CD4-positive, alpha-beta T cell treated with Interleukin-12 subunit alpha and Interleukin-12 subunit beta, for 1 hour (primary cell): ENCODE measurements at regions not wholly inside any gene's neighbourhood (a gene's known extent, or its start where the extent isn't known, plus 50 kb on each side); places are given as distances from the start of the nearest gene placed in this dataset.
A peak's percentile ranks its signal among the peaks of the same experiment; 100 is the strongest.

Experiments
- DNase-seq: peaks from one replicate; pipeline ENCODE4 v3.0.0-alpha.2; 2020

DNA sequence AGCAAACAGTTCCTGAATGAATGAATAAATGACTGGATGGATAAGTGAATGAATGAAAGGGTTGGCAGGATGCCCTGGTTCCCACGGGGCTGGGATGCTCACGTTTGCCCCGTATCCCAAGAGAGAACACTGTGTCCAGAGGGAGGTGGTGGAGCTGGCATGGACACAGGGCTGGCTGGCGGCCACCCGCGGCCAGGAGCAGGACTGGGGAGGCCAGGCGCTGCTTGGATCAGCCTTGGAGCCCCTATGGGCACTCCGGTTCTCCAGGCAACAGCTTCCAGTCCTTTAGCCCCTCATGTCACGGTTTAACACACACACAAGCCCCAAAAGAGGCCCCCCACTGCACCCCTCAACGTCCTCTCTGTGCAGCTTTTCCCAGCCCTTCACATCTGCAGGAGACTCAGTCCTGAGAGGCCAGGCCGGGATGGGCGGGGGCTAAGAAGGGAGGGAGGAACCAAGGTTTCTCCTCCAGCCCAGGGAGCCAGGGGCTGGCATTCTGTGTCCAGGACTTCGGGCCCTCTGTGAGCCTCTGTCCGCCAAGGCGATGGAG lies 86.0 kb upstream of the ALDH1L1 start:
- no peak for DNase-seq

DNA sequence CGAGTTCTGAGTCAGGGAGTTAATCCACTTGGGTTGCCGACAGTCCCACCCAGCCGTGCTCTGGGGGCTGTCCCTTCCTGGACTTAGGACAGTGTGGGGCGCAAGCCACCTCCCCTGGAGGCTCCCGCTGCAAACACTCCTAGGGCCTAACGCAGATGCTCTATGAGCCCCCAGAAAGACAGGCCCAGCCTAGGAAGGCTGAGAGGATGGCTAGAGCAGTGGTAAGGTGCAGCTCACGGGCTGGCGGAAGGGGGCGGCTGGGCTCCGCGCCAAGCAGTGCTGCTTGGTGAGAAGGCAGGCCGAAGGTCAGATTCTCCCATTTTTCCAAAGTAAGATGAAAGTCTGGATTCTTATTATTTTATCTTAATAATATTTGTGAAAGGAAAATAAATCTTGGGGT lies 84.6 kb upstream of the ALDH1L1 start:
- DNase-seq: no peak

GRCh38 chr3:126264381-126264780 lies 84.0 kb upstream of the ALDH1L1 start:
- no peak for DNase-seq

- no peak for DNase-seq
These were observed 83.6 kb upstream of the ALDH1L1 start for GRCh38 chr3:126263971-126264370.

DNA sequence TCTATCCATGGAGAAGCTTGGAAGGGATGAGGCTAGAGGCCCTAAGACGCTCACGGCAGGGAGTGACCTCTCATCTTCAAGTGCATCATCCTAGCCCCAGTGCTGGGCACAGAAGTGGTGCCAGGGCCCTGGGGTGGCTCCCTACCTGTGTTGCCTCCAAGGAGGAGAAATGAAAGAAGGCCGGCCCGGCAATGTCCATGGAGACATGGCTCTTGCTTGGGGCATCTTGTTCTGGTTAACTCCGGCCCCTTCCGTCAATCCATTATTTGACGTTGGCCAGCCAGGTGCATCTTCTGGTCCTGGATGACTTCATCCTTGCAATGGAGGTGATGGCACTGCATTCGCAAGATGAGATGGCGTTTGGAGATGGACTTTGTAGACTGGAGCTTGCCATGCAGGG lies 83.2 kb upstream of the ALDH1L1 start:
- DNase-seq: no peak

DNA sequence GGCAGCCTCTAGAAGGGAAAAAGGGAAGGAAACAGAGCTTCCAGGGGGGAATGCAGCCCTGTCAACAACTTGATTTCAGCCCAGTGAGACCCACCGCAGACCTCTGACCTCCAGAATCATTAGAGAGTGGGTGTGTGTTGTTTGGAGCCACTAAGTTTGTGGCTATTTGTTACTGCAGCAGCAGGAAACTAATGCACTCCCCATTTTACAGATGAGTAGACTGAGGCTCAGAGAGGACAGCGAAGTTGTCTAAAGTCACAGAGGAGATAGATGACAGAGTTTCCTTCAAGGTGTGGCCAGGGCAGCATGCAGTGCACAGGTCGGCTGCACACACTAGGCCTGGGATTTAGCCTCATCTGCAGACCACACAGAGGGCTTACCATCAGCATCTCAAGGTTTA lies 81.8 kb upstream of the ALDH1L1 start:
- no peak for DNase-seq

GRCh38 chr3:126261037-126261436 lies 80.7 kb upstream of the ALDH1L1 start:
- no peak for DNase-seq

- DNase-seq: no peak
These were observed 79.3 kb upstream of the ALDH1L1 start for GRCh38 chr3:126259411-126260391.

DNA sequence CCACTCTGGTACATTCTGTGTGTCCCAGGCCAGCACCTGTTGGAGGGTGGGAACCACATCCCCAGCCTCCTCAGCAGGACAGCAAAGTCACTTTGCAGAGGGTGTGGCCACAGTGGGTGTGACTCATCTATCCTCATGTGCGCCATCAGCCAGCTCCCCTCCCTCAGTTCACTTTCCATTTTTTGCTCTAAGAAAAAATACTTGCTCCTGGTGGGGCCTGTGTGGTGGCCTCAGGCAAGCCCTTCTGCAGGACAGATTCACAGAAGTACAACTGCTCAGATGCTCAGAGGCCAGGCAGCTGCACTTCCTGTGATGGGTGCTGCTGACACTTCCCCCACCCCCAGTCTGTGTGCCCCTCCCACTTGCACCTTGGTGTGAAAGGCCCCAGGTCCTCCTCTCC lies 78.3 kb upstream of the ALDH1L1 start:
- DNase-seq: no peak

DNA sequence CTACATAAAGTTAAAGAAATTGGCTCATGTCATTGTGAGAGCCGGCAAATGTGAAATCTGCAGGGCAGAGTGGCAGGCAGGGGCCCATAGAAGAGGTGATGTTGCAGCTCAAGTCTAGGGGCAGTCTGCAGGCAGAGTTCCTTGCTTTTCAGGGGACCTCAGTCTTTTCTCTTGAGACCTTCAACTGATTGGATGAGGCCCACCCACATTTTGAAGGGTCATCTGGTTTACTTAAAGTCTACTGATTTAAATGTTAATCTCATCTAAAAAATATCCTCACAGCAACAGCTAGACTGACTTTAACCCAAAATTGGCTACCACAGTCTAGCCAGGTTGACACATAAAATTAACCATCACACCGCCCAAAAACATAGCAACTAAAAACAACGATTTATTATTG lies 77.6 kb upstream of the ALDH1L1 start:
- DNase-seq: no peak

- DNase-seq: no peak
These were observed 76.8 kb upstream of the ALDH1L1 start for GRCh38 chr3:126257174-126257573.

- no peak for DNase-seq
These were observed 75.9 kb upstream of the ALDH1L1 start for GRCh38 chr3:126256251-126256650.

DNA sequence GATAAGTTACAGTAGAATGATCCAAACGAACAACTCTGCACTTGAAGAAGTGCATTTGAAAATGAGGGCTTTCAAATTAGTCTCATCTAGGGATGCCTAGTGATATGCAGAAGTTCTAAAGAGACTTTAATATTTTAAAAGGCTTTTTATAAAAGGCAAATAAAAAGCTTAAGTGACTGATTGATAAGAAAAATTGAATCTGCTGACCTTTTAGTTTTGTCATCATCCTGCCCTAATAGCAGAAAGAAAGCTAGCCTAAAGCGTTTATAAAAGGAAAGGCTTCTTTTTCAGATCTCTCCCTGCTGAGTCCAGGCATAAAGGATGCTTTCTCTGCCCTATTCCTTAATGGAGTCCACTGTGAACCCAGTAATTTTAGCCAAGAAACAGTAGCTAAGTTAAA lies 72.7 kb upstream of the ALDH1L1 start:
- DNase-seq: no peak

GRCh38 chr3:126252373-126252772 lies 72.0 kb upstream of the ALDH1L1 start:
- DNase-seq: no peak

- peak; percentile 7 for DNase-seq
These were observed 65.7 kb upstream of the ALDH1L1 start for GRCh38 chr3:126245811-126246727.
